ENCODE measurements at regions not wholly inside any gene's neighbourhood (a gene's known extent, or its start where the extent isn't known, plus 50 kb on each side); places are given as distances from the start of the nearest gene placed in this dataset.

GRCh38 chr4:186445040-186445439 is 110.3 kb downstream of the MTNR1A start:
- Histone ChIP-seq H3K9me3 (ENCODE audit: low read depth, low read length) (no peaks in the 10 kb centered on the region), H3K4me3 (peak overlapping the region; percentile 69), H3K9ac (ENCODE audit: insufficient read length) (peak overlapping the region; percentile 64), H3K27ac (peak overlapping the region; percentile 98), H3K36me3 (ENCODE audit: insufficient read depth, low read length) (no peaks in the 10 kb centered on the region; the same call in none of the 2 replicates)
- no peak for DNase-seq (ENCODE audit: low read depth, low spot score)
- no peak for TF ChIP-seq POLR2AphosphoS5 (IDR thresholded peaks at IDR 0.05; ENCODE audit: borderline replicate concordance, low read depth, low read length)
- no peak for TF ChIP-seq EZH2 (IDR thresholded peaks at IDR 0.05)
- no peak for TF ChIP-seq FOXP2 (optimal IDR thresholded peaks at IDR 0.05; ENCODE audit: control extremely low read depth, extremely low read length, insufficient read depth)

- Histone ChIP-seq H3K36me3 (ENCODE audit: insufficient read depth, low read length) (no peaks in the 10 kb centered on the region; the same call in 1 of the 2 replicates), H3K9me3 (ENCODE audit: low read depth, low read length) (no peaks in the 10 kb centered on the region; the same call in 1 of the 2 replicates), H3K27ac (peak overlapping the region; percentile 50), H3K9ac (ENCODE audit: insufficient read length) (no peak overlapping the region), H3K4me3 (no peak overlapping the region)
- TF ChIP-seq POLR2AphosphoS5 (IDR thresholded peaks at IDR 0.05; ENCODE audit: borderline replicate concordance, low read depth, low read length), result no peak
- no peak for TF ChIP-seq EZH2 (IDR thresholded peaks at IDR 0.05)
- TF ChIP-seq FOXP2 (optimal IDR thresholded peaks at IDR 0.05; ENCODE audit: control extremely low read depth, extremely low read length, insufficient read depth), result no peak
- no peak for DNase-seq (ENCODE audit: low read depth, low spot score)
Observed at GRCh38 chr4:186441502-186441901, 113.9 kb downstream of the MTNR1A start.

GRCh38 chr4:186428481-186428880 is 126.9 kb downstream of the MTNR1A start:
- Histone ChIP-seq H3K4me3 (no peak overlapping the region), H3K9ac (ENCODE audit: insufficient read length) (no peak overlapping the region), H3K36me3 (ENCODE audit: insufficient read depth, low read length) (no peaks in the 10 kb centered on the region), H3K27ac (no peak overlapping the region), H3K9me3 (ENCODE audit: low read depth, low read length) (no peaks in the 10 kb centered on the region)
- no peak for DNase-seq (ENCODE audit: low read depth, low spot score)
- no peak for TF ChIP-seq EZH2 (IDR thresholded peaks at IDR 0.05)
- no peak for TF ChIP-seq FOXP2 (optimal IDR thresholded peaks at IDR 0.05; ENCODE audit: control extremely low read depth, extremely low read length, insufficient read depth)

GRCh38 chr4:186424745-186425144 is 130.6 kb downstream of the MTNR1A start:
- H3K27ac ChIP-seq, result no peak overlapping the region
- TF ChIP-seq POLR2AphosphoS5 (IDR thresholded peaks at IDR 0.05; ENCODE audit: borderline replicate concordance, low read depth, low read length) (no peak), EZH2 (IDR thresholded peaks at IDR 0.05) (no peak), FOXP2 (optimal IDR thresholded peaks at IDR 0.05; ENCODE audit: control extremely low read depth, extremely low read length, insufficient read depth) (no peak)
- no peak for DNase-seq (ENCODE audit: low read depth, low spot score)
- no peaks in the 10 kb centered on the region for H3K9me3 ChIP-seq (ENCODE audit: low read depth, low read length)
- H3K4me3 ChIP-seq, result no peak overlapping the region
- H3K9ac ChIP-seq (ENCODE audit: insufficient read length), result no peak overlapping the region
- no peaks in the 10 kb centered on the region for H3K36me3 ChIP-seq (ENCODE audit: insufficient read depth, low read length)

- no peaks in the 10 kb centered on the region for H3K36me3 ChIP-seq (ENCODE audit: insufficient read depth, low read length)
Observed at GRCh38 chr4:186422296-186422695, 133.1 kb downstream of the MTNR1A start.

GRCh38 chr4:186416451-186417060 is 138.8 kb downstream of the MTNR1A start:
- H3K9me3 ChIP-seq (ENCODE audit: low read depth, low read length), result no peaks in the 10 kb centered on the region
- no peak overlapping the region for H3K9ac ChIP-seq (ENCODE audit: insufficient read length)
- TF ChIP-seq EZH2 (IDR thresholded peaks at IDR 0.05) (no peak), POLR2AphosphoS5 (IDR thresholded peaks at IDR 0.05; ENCODE audit: borderline replicate concordance, low read depth, low read length) (no peak), FOXP2 (optimal IDR thresholded peaks at IDR 0.05; ENCODE audit: control extremely low read depth, extremely low read length, insufficient read depth) (no peak)
- H3K4me3 ChIP-seq, result no peak overlapping the region
- no peak overlapping the region for H3K27ac ChIP-seq
- DNase-seq (ENCODE audit: low read depth, low spot score), result no peak
- H3K36me3 ChIP-seq (ENCODE audit: insufficient read depth, low read length), result no peaks in the 10 kb centered on the region

More at GRCh38 chr4:186422296-186422695, 133.1 kb downstream of the MTNR1A start:
- no peak for TF ChIP-seq POLR2AphosphoS5 (IDR thresholded peaks at IDR 0.05; ENCODE audit: borderline replicate concordance, low read depth, low read length)
- TF ChIP-seq FOXP2 (optimal IDR thresholded peaks at IDR 0.05; ENCODE audit: control extremely low read depth, extremely low read length, insufficient read depth), result no peak
- TF ChIP-seq EZH2 (IDR thresholded peaks at IDR 0.05), result no peak
- DNase-seq (ENCODE audit: low read depth, low spot score), result no peak
- Histone ChIP-seq H3K9ac (ENCODE audit: insufficient read length) (no peak overlapping the region), H3K9me3 (ENCODE audit: low read depth, low read length) (no peaks in the 10 kb centered on the region), H3K4me3 (no peak overlapping the region), H3K27ac (no peak overlapping the region)

DNA sequence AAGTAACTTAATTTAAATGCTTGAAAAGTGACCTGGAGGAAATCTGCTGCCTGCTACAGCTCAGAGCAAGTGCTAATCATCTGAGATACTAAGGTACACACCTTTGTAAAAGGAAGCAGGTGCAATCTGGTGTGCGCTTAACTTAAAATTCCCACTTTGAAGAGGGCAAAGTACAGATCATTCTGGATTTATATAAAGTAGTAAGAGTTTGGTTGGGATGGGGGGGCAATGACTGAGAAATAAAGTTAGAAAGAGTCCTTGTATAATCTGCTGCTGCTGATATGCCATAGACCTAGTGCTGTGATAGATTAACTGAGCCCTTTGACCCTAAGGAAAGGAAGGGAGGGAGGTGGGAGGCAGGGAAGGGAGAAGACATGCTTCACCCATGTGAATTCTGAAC is 141.0 kb downstream of the MTNR1A start:
- Histone ChIP-seq H3K9me3 (ENCODE audit: low read depth, low read length) (no peaks in the 10 kb centered on the region), H3K27ac (no peak overlapping the region), H3K4me3 (no peak overlapping the region), H3K36me3 (ENCODE audit: insufficient read depth, low read length) (no peaks in the 10 kb centered on the region), H3K9ac (ENCODE audit: insufficient read length) (no peak overlapping the region)
- TF ChIP-seq FOXP2 (optimal IDR thresholded peaks at IDR 0.05; ENCODE audit: control extremely low read depth, extremely low read length, insufficient read depth) (no peak), POLR2AphosphoS5 (IDR thresholded peaks at IDR 0.05; ENCODE audit: borderline replicate concordance, low read depth, low read length) (no peak), EZH2 (IDR thresholded peaks at IDR 0.05) (no peak)
- no peak for DNase-seq (ENCODE audit: low read depth, low spot score)

- no peak overlapping the region for H3K9ac ChIP-seq (ENCODE audit: insufficient read length)
- no peak overlapping the region for H3K4me3 ChIP-seq
- DNase-seq (ENCODE audit: low read depth, low spot score), result no peak
- no peak overlapping the region for H3K27ac ChIP-seq
- no peaks in the 10 kb centered on the region for H3K9me3 ChIP-seq (ENCODE audit: low read depth, low read length)
- H3K36me3 ChIP-seq (ENCODE audit: insufficient read depth, low read length), result no peaks in the 10 kb centered on the region
- TF ChIP-seq EZH2 (IDR thresholded peaks at IDR 0.05), result no peak
- TF ChIP-seq POLR2AphosphoS5 (IDR thresholded peaks at IDR 0.05; ENCODE audit: borderline replicate concordance, low read depth, low read length), result no peak
- TF ChIP-seq FOXP2 (optimal IDR thresholded peaks at IDR 0.05; ENCODE audit: control extremely low read depth, extremely low read length, insufficient read depth), result no peak
Observed at GRCh38 chr4:186405957-186406356, 140.0 kb downstream of the F11 start.

Data from SK-N-MC (cell line).